ENCODE measurements at regions not wholly inside any gene's neighbourhood (a gene's known extent, or its start where the extent isn't known, plus 50 kb on each side); places are given as distances from the start of the nearest gene placed in this dataset.

GRCh38 chr14:71694591-71695530 lies 237.4 kb upstream of the RGS6 start:
- no peak for DNase-seq

- no peak for DNase-seq
Measured at GRCh38 chr14:71695611-71696350, 236.4 kb upstream of the RGS6 start.

- no peak for DNase-seq
Measured at GRCh38 chr14:71698027-71698426, 234.2 kb upstream of the RGS6 start.

GRCh38 chr14:71698673-71699072 lies 233.6 kb upstream of the RGS6 start:
- DNase-seq, result no peak

GRCh38 chr14:71701990-71702389 lies 230.2 kb upstream of the RGS6 start:
- DNase-seq, result no peak

- no peak for DNase-seq
Measured at GRCh38 chr14:71702786-71703185, 229.4 kb upstream of the RGS6 start.

- DNase-seq, result no peak
Measured at GRCh38 chr14:71703477-71703876, 228.8 kb upstream of the RGS6 start.

GRCh38 chr14:71704210-71704609 lies 228.0 kb upstream of the RGS6 start:
- DNase-seq, result no peak

GRCh38 chr14:71705460-71705859 lies 226.8 kb upstream of the RGS6 start:
- no peak for DNase-seq

GRCh38 chr14:71709076-71709475 lies 223.2 kb upstream of the RGS6 start:
- DNase-seq, result no peak

- no peak for DNase-seq
Measured at GRCh38 chr14:71709987-71710386, 222.2 kb upstream of the RGS6 start.

GRCh38 chr14:71711125-71711524 lies 221.1 kb upstream of the RGS6 start:
- DNase-seq, result no peak

GRCh38 chr14:71711619-71712018 lies 220.6 kb upstream of the RGS6 start:
- no peak for DNase-seq

GRCh38 chr14:71712478-71712877 lies 219.8 kb upstream of the RGS6 start:
- DNase-seq, result no peak

GRCh38 chr14:71713016-71713415 lies 219.2 kb upstream of the RGS6 start:
- no peak for DNase-seq

- DNase-seq, result no peak
Measured at GRCh38 chr14:71713451-71713850, 218.8 kb upstream of the RGS6 start.

GRCh38 chr14:71714225-71714624 lies 218.0 kb upstream of the RGS6 start:
- no peak for DNase-seq

- DNase-seq, result no peak
Measured at GRCh38 chr14:71716041-71716772, 216.0 kb upstream of the RGS6 start.

- DNase-seq, result peak; percentile 38
Measured at GRCh38 chr14:71720978-71721624, 211.1 kb upstream of the RGS6 start.

GRCh38 chr14:71721791-71722190 lies 210.4 kb upstream of the RGS6 start:
- DNase-seq, result no peak

GRCh38 chr14:71722885-71723284 lies 209.3 kb upstream of the RGS6 start:
- DNase-seq, result no peak

- no peak for DNase-seq
Measured at GRCh38 chr14:71725922-71726579, 206.2 kb upstream of the RGS6 start.
